ENCODE measurements at regions not wholly inside any gene's neighbourhood (a gene's known extent, or its start where the extent isn't known, plus 50 kb on each side); places are given as distances from the start of the nearest gene placed in this dataset.
"Not testable (repeated sequence)": the region's sequence is repeated elsewhere in the genome, so short reads cannot be mapped to it uniquely, and the experiment has no call there.

GRCh38 chr6:85107701-85108100, 342.2 kb upstream of the NT5E start:
- peaks cover 6% of the 10 kb centered on the region for H3K9me3 Mint-ChIP-seq (ENCODE audit: low read depth)
- no peak overlapping the region for H3K27ac Mint-ChIP-seq
- peaks cover 3% of the 10 kb centered on the region for H3K27me3 Mint-ChIP-seq
- no peaks in the 10 kb centered on the region for H3K4me1 Mint-ChIP-seq (ENCODE audit: low read depth)
- H3K4me3 Mint-ChIP-seq: no peak overlapping the region
- H3K36me3 Mint-ChIP-seq: no peaks in the 10 kb centered on the region

- H3K4me3 Mint-ChIP-seq: no peak overlapping the region
- H3K9me3 Mint-ChIP-seq (ENCODE audit: low read depth): peaks cover 29% of the 10 kb centered on the region
- no peak overlapping the region for H3K27ac Mint-ChIP-seq
- H3K4me1 Mint-ChIP-seq (ENCODE audit: low read depth): no peaks in the 10 kb centered on the region
- H3K36me3 Mint-ChIP-seq: no peaks in the 10 kb centered on the region
- peaks cover 2% of the 10 kb centered on the region for H3K27me3 Mint-ChIP-seq
Measured at GRCh38 chr6:85096976-85097375, 332.6 kb upstream of the TBX18 start.

DNA sequence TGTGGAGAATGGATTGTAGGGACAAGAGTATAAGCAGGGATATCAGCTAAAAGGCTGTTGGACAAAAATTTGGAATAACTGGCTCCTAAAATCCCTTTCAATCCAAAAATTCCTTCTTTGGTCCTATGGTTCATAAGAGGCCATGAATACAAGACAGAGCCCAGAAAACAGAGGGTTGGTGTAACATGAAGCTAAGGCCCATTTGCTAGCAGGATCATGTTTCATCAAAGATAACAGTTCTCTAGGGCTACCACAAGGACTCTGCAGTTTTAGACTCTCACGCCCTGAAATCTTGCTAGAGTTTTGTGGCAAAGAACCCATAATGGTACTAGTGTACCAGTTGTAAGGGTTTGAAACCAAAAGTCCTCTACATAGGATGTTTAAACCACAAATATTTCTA, 327.8 kb upstream of the TBX18 start:
- H3K4me3 Mint-ChIP-seq: no peak overlapping the region
- no peaks in the 10 kb centered on the region for H3K27me3 Mint-ChIP-seq
- H3K27ac Mint-ChIP-seq: no peak overlapping the region
- H3K36me3 Mint-ChIP-seq: no peaks in the 10 kb centered on the region
- no peaks in the 10 kb centered on the region for H3K4me1 Mint-ChIP-seq (ENCODE audit: low read depth)
- peaks cover 19% of the 10 kb centered on the region for H3K9me3 Mint-ChIP-seq (ENCODE audit: low read depth)

GRCh38 chr6:85089255-85089654, 324.9 kb upstream of the TBX18 start:
- no peak overlapping the region for H3K4me3 Mint-ChIP-seq
- no peak overlapping the region for H3K27ac Mint-ChIP-seq
- H3K27me3 Mint-ChIP-seq: peaks cover 2% of the 10 kb centered on the region
- no peaks in the 10 kb centered on the region for H3K36me3 Mint-ChIP-seq
- peaks cover 6% of the 10 kb centered on the region for H3K9me3 Mint-ChIP-seq (ENCODE audit: low read depth)
- no peaks in the 10 kb centered on the region for H3K4me1 Mint-ChIP-seq (ENCODE audit: low read depth)

DNA sequence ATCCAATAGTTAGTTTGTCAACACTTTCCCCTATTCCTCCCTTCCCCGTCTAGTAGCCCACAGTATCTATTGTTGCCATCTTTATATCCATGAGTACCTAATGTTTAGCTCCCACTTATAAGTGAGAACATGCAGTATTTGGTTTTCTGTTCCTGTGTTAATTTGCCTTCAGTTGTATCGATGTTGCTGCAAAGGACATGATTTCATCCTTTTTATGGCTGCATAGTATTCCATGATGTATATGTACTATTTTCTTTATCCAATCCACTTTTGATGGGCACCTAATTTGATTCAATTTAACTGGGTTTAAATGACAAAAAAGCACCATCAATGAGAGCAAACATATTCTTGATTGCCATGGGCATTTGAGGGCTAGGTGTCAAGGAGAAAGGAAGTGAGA, 321.5 kb upstream of the TBX18 start:
- Mint-ChIP-seq H3K4me1 (ENCODE audit: low read depth) (no peaks in the 10 kb centered on the region), H3K27me3 (peaks cover 2% of the 10 kb centered on the region), H3K27ac (no peak overlapping the region)

DNA sequence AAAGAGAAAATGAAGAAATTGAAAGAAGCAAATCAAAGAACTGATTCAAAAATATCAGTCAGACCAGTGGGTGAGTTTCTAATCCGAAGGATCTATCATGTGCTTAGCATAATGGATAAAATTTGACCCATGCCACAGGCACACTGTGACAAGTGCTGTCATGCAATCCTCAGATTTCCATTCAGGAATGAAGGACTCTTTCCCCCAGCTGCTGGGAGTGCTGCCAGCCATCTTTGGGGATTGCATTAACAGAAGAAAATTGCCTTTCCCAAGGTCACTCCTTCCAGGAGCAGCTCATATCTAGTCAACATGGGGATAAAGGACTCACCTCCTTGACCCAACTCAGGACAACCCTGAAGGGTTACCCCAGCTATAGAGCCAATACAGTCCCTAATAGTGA, 316.7 kb upstream of the TBX18 start:
- Mint-ChIP-seq H3K9me3 (ENCODE audit: low read depth) (no peaks in the 10 kb centered on the region), H3K4me3 (no peak overlapping the region), H3K27ac (no peak overlapping the region), H3K36me3 (no peaks in the 10 kb centered on the region), H3K27me3 (peaks cover 2% of the 10 kb centered on the region), H3K4me1 (ENCODE audit: low read depth) (no peaks in the 10 kb centered on the region)

More for the DNA sequence above, 321.5 kb upstream of the TBX18 start:
- no peaks in the 10 kb centered on the region for H3K9me3 Mint-ChIP-seq (ENCODE audit: low read depth)
- no peak overlapping the region for H3K4me3 Mint-ChIP-seq
- H3K36me3 Mint-ChIP-seq: no peaks in the 10 kb centered on the region

GRCh38 chr6:85079761-85080160, 315.4 kb upstream of the TBX18 start:
- Mint-ChIP-seq H3K36me3 (no peaks in the 10 kb centered on the region), H3K27ac (no peak overlapping the region), H3K4me3 (no peak overlapping the region), H3K9me3 (ENCODE audit: low read depth) (peaks cover 3% of the 10 kb centered on the region), H3K27me3 (no peaks in the 10 kb centered on the region), H3K4me1 (ENCODE audit: low read depth) (no peaks in the 10 kb centered on the region)

DNA sequence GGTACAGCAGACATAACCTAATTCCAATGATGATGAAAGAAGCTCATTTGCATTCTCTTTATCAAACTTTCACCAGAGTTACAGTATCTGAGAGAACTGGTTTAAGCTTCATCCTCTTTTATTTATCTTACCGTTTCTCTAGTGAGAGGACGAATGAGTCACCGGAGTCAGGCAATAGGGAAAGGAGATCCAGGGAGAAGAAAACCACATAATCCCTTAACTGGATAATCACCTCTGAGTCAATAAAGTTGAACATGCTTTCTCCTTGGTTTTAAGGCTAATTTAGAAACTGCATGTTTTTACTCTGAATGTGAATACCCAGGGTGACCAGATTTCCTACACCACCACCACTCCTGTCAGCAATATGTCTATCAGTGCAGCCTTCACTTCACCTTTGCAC, 313.7 kb upstream of the TBX18 start:
- H3K4me3 Mint-ChIP-seq: no peak overlapping the region
- H3K36me3 Mint-ChIP-seq: no peaks in the 10 kb centered on the region
- no peaks in the 10 kb centered on the region for H3K27me3 Mint-ChIP-seq
- H3K4me1 Mint-ChIP-seq (ENCODE audit: low read depth): no peaks in the 10 kb centered on the region
- H3K27ac Mint-ChIP-seq: no peak overlapping the region
- H3K9me3 Mint-ChIP-seq (ENCODE audit: low read depth): peaks cover 5% of the 10 kb centered on the region

DNA sequence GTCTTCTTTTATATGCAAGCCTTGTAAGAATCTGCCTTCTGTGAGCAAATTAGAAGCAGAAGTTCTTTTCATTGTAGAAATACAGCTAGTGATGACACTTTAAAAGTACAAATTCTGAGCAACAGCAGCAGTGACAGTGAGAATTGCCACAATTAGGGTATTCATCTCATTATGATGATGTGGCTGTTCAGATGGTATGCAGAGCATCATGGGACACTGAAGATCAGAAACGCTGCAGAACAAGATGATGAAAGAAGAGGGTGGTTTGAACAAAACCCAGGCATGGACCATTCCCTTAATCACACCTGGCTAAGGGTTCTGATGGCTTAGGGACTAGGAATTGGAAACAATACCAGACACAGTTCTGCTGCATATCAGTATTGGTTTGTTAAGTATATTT, 312.7 kb upstream of the TBX18 start:
- Mint-ChIP-seq H3K4me3 (no peak overlapping the region), H3K9me3 (ENCODE audit: low read depth) (peaks cover 5% of the 10 kb centered on the region), H3K27ac (no peak overlapping the region), H3K36me3 (no peaks in the 10 kb centered on the region), H3K27me3 (no peaks in the 10 kb centered on the region), H3K4me1 (ENCODE audit: low read depth) (no peaks in the 10 kb centered on the region)

DNA sequence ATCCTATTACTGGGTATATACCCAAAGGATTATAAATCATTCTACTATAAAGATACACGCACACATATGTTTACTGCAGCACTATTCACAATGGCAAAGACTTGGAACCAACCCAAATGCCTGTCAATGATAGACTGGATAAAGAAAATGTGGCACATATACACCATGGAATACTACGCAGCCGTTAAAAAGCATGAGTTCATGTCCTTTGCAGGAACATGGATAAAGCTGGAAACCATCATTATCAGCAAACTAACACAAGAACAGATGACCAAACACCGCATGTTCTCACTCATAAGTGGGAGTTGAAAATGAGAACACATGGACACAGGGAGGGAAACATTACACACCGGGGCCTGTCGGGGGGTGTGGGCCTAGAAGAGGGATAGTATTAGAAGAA, 307.4 kb upstream of the TBX18 start:
- not testable (repeated sequence) for H3K4me1 Mint-ChIP-seq (ENCODE audit: low read depth); H3K4me3 Mint-ChIP-seq; H3K9me3 Mint-ChIP-seq (ENCODE audit: low read depth); H3K36me3 Mint-ChIP-seq; H3K27me3 Mint-ChIP-seq; H3K27ac Mint-ChIP-seq

DNA sequence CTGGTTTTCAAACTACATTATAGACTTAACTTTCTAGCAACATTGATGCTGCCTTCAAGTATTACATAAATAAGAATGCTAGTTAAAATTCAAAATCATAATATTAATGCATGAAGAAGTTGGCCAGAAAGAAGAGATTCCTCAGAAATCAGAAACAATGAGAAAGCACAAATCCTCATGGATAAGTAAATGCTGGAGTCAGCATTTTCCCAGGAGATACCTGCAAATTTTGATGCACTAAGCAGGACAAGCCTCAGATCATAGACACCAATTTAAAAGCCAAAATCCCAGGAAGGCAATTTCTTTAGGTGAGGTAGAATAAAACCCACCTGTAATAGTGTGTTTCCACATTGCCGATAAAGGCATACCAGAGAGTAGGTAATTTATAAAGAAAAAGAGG, 305.2 kb upstream of the TBX18 start:
- Mint-ChIP-seq H3K9me3 (ENCODE audit: low read depth) (peaks cover under 1% of the 10 kb centered on the region), H3K27ac (no peak overlapping the region), H3K27me3 (peaks cover 6% of the 10 kb centered on the region), H3K36me3 (no peaks in the 10 kb centered on the region), H3K4me3 (no peak overlapping the region), H3K4me1 (ENCODE audit: low read depth) (no peaks in the 10 kb centered on the region)

DNA sequence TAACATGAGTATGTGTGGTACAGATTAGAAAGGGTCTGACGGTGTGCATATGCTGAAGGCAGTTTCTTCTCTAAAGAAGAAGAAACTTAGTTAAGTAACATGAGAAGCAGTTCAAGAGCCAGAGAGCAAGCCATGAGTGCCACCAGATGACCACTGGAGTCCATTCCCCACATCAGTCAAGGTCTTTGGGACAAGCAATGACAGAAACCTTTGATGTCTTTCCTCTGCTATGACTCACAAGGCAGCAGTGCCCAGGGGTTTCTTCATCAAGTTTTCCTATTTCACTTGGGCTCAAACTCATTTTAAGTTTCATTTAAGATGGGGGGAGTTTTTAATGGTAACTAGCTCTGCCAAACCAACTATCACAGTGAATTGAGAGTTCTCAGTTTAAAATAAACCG, 303.8 kb upstream of the TBX18 start:
- Mint-ChIP-seq H3K4me3 (no peak overlapping the region), H3K4me1 (ENCODE audit: low read depth) (no peaks in the 10 kb centered on the region), H3K27me3 (peaks cover 6% of the 10 kb centered on the region), H3K27ac (no peak overlapping the region), H3K9me3 (ENCODE audit: low read depth) (no peaks in the 10 kb centered on the region), H3K36me3 (no peaks in the 10 kb centered on the region)

GRCh38 chr6:85066266-85066665, 301.9 kb upstream of the TBX18 start:
- H3K4me3 Mint-ChIP-seq: no peak overlapping the region
- H3K4me1 Mint-ChIP-seq (ENCODE audit: low read depth): no peaks in the 10 kb centered on the region
- no peaks in the 10 kb centered on the region for H3K9me3 Mint-ChIP-seq (ENCODE audit: low read depth)
- H3K27ac Mint-ChIP-seq: no peak overlapping the region
- peaks cover 4% of the 10 kb centered on the region for H3K27me3 Mint-ChIP-seq
- H3K36me3 Mint-ChIP-seq: no peaks in the 10 kb centered on the region

GRCh38 chr6:85065831-85066230, 301.4 kb upstream of the TBX18 start:
- Mint-ChIP-seq H3K9me3 (ENCODE audit: low read depth) (no peaks in the 10 kb centered on the region), H3K4me3 (no peak overlapping the region), H3K27ac (no peak overlapping the region), H3K4me1 (ENCODE audit: low read depth) (no peaks in the 10 kb centered on the region), H3K36me3 (no peaks in the 10 kb centered on the region), H3K27me3 (peaks cover 3% of the 10 kb centered on the region)

DNA sequence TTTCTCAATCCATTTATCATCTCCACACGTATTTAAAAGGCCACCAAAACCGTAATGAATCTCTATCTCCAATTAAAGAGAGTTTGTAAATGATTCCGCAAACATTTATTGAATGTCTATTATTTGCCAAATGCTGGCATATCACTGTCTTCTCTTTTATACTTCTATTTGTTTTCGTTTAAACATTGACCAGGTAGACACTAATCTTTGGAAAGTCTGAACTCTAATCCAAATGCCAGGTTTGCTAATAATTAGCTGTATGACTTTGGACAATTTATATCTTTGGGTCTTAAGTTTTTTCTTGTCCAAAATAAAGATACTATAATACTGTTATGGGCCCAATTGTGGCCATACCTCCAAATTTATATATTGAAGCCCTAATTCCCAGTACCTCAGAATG, 299.2 kb upstream of the TBX18 start:
- no peaks in the 10 kb centered on the region for H3K4me1 Mint-ChIP-seq (ENCODE audit: low read depth)
- peaks cover 2% of the 10 kb centered on the region for H3K27me3 Mint-ChIP-seq
- H3K36me3 Mint-ChIP-seq: no peaks in the 10 kb centered on the region
- no peak overlapping the region for H3K27ac Mint-ChIP-seq
- H3K9me3 Mint-ChIP-seq (ENCODE audit: low read depth): no peaks in the 10 kb centered on the region
- no peak overlapping the region for H3K4me3 Mint-ChIP-seq

- Mint-ChIP-seq H3K36me3 (no peaks in the 10 kb centered on the region), H3K27ac (no peak overlapping the region), H3K27me3 (peaks cover 2% of the 10 kb centered on the region), H3K9me3 (ENCODE audit: low read depth) (no peaks in the 10 kb centered on the region), H3K4me3 (no peak overlapping the region), H3K4me1 (ENCODE audit: low read depth) (no peaks in the 10 kb centered on the region)
Measured at GRCh38 chr6:85062884-85063283, 298.5 kb upstream of the TBX18 start.

- no peaks in the 10 kb centered on the region for H3K9me3 Mint-ChIP-seq (ENCODE audit: low read depth)
- H3K27me3 Mint-ChIP-seq: peaks cover 1% of the 10 kb centered on the region
- H3K27ac Mint-ChIP-seq: no peak overlapping the region
- no peak overlapping the region for H3K4me3 Mint-ChIP-seq
- no peaks in the 10 kb centered on the region for H3K4me1 Mint-ChIP-seq (ENCODE audit: low read depth)
- no peaks in the 10 kb centered on the region for H3K36me3 Mint-ChIP-seq
Measured at GRCh38 chr6:85058806-85059205, 294.4 kb upstream of the TBX18 start.

Data from activated naive CD8-positive, alpha-beta T cell (primary cell).